ENCODE measurements at regions not wholly inside any gene's neighbourhood (a gene's known extent, or its start where the extent isn't known, plus 50 kb on each side); places are given as distances from the start of the nearest gene placed in this dataset.

GRCh38 chr17:69851736-69852135 is 223.3 kb upstream of the KCNJ16 start:
- no peak for DNase-seq (ENCODE audit: low read depth)

DNA sequence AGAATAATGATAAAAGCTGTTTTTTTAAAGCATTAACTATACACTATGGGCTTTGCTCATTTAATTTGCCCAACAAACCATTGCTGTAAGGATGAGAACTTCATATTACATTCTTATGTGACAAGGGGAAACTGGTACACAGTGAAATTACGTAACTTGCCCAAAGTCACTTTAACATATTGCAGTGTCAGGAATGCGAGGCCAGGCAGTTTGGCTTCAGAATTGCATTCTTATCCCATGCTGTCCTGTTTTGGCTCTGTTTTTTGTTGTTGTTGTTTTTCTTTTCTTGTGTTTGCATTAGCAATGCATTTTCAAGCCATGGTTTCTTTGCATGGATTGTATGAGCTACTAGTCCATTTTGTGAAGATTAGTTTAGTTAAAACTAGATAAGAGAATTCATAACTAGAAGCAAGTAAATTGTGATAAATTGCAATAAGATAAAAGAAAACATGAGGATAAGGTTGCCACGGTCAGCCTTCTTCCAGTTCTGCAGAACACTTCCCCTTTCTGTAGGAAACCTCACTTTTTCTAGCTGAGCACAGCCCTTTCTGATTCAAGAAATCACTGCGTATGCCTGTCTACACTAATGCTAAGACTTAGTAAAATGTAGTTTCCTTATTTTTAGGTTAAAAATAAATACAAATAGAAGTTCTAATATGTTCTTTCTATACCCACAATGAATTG is 221.3 kb upstream of the KCNJ16 start:
- no peak for DNase-seq (ENCODE audit: low read depth)

- no peak for DNase-seq (ENCODE audit: low read depth)
Observed at GRCh38 chr17:69854225-69854780, 220.7 kb upstream of the KCNJ16 start.

DNA sequence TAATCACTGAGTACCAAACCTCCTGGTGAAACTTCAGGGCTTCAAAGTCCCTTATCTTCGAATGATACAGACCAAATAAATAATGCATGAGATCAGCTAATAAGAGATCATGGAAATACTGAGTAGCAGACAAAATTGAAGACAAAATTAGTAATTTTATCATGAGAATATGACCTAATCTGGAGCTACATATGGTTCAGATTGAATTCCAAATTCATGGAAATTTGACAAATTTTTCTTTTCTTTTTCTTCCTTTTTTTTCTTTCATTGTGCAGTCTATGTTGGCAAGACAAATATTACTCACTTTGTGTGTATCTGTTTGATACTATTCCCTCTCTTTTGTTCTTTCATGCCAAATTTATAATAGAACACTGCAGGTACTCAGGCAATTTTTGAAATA is 218.1 kb upstream of the KCNJ16 start:
- no peak for DNase-seq (ENCODE audit: low read depth)

DNA sequence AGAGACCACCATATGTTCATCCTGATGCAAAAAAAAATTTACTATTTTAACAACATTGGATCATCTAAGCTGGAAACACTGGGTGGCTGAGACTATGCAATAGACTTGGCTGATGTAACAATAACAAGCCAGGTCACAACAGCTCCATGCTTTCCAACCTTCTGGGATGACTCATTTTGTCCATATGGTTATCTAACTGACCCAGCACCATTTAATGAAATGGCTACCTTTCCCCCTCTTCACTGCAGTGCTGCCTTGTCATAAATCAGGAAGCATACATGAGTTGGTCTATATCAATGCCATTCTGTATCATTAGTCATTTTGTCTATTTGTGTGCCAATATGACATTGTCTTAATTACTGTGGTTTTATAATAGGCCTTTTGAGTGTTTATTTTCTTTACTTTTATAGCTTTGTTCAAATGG is 217.6 kb upstream of the KCNJ16 start:
- peak; percentile 72 for DNase-seq (ENCODE audit: low read depth)

GRCh38 chr17:69858460-69858859 is 216.6 kb upstream of the KCNJ16 start:
- no peak for DNase-seq (ENCODE audit: low read depth)

- DNase-seq (ENCODE audit: low read depth): no peak
Observed at GRCh38 chr17:69860142-69860680, 214.8 kb upstream of the KCNJ16 start.

GRCh38 chr17:69864462-69864861 is 210.6 kb upstream of the KCNJ16 start:
- no peak for DNase-seq (ENCODE audit: low read depth)

DNA sequence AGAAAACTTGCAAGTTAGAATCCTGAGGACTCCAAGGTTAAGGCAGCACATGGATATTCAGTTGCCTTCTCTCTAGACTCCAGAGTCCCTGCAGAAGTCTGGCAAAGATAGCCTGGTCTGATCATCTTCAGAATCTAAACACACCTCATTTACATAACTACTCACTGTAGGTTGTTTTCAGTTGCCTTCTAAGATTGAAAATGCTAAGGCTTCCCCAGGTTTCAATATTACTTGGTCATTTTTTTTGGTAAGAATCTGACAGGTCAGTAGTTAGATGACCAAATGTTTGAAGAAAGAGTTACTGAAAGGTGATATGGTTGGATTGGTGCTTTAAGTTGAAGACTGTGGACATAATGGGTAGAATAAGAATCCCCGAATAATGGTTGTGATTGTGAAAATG is 205.4 kb upstream of the KCNJ16 start:
- DNase-seq (ENCODE audit: low read depth): no peak

GRCh38 chr17:69870091-69870530 is 204.9 kb upstream of the KCNJ16 start:
- DNase-seq (ENCODE audit: low read depth): no peak

GRCh38 chr17:69870751-69871199 is 204.2 kb upstream of the KCNJ16 start:
- no peak for DNase-seq (ENCODE audit: low read depth)

DNA sequence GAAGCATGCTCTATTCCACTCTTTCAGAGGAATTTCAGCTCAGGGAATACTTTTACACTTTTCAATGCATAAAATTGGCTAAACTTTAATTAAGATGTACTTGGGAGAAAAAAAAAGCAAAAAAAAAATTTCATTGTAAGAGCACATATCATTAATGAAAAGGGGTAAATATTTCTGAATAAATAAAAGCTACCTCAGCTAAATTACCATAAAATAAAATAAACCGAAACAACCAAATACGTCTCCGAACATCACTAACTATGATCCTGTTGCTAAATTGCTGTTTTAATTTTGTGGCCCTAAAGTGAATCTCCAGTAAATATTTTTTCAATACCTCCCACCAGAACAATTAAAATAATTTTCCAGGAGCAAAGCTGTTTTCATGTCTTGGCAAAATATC is 203.7 kb upstream of the KCNJ16 start:
- DNase-seq (ENCODE audit: low read depth): no peak

DNA sequence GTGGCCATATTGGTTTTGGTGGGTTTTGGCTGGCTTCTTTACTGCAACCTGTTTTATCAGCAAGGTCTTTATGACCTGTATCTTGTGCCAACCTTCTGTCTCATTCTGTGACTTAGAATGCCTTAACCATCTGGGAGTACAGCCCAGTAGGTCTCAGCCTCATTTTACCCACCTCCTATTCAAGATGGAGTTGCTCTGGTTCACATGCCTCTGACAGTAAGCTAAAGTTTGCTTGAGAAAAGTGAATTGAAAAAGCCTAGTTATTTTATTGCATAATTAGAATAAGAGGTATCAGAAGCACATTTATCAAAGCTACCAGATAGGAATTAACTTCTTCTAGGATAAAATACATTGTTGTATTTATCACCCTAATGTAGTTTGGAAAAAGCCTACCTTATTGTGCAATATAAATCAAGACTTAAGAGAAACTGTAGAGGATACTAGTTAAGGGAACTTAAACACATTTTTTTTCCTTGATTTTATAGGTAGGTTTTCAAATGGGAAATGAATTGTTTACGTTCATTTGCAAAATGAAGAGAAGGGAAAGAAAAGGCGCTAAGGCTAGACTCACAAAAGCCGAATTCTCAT is 202.3 kb upstream of the KCNJ16 start:
- DNase-seq (ENCODE audit: low read depth): no peak

GRCh38 chr17:69874175-69874670 is 200.8 kb upstream of the KCNJ16 start:
- DNase-seq (ENCODE audit: low read depth): peak; percentile 77

- DNase-seq (ENCODE audit: low read depth): no peak
Observed at GRCh38 chr17:69876757-69877156, 198.3 kb upstream of the KCNJ16 start.

DNA sequence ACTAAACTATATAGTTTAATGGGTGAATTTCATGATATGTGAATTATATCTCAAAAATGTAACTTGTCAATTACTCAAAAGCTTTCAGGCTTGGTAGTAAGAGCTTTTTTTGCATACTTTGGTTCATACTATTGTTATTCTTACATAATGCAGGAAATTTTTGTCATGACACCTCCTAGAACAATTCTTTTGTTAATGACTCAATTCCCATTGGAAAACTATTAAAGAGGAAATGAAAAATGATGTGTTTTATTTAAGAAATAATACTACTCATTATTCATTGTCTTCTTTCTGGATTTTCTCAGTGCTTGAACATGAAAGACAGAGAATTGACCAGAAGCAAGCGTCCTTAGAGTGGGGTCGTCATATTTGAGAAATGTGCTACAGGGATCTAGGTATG is 196.4 kb upstream of the KCNJ16 start:
- DNase-seq (ENCODE audit: low read depth): no peak

GRCh38 chr17:69879576-69879975 is 195.4 kb upstream of the KCNJ16 start:
- no peak for DNase-seq (ENCODE audit: low read depth)

- DNase-seq (ENCODE audit: low read depth): no peak
Observed at GRCh38 chr17:69880591-69881112, 194.4 kb upstream of the KCNJ16 start.

- DNase-seq (ENCODE audit: low read depth): no peak
Observed at GRCh38 chr17:69882281-69882680, 192.7 kb upstream of the KCNJ16 start.

DNA sequence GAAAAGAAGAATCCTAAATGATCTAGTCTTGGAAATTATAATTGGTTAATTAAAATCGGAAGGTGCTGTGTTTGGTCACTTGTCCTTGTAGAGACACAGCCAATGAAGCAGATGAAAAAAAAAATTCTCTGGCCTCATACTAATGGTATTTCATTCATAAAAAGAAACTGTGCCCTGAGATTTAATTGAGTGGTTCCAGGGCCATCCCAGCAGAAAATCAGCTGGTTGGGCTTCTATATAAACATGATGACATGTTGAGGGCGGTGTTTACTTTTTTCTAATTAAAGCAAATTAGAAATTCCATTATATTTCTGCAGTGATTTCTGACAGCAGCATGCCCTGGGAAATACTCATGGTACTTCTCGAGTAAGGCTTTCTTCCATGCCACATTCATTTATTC is 191.9 kb upstream of the KCNJ16 start:
- no peak for DNase-seq (ENCODE audit: low read depth)

GRCh38 chr17:69884356-69884755 is 190.7 kb upstream of the KCNJ16 start:
- peak; percentile 49 for DNase-seq (ENCODE audit: low read depth)

DNA sequence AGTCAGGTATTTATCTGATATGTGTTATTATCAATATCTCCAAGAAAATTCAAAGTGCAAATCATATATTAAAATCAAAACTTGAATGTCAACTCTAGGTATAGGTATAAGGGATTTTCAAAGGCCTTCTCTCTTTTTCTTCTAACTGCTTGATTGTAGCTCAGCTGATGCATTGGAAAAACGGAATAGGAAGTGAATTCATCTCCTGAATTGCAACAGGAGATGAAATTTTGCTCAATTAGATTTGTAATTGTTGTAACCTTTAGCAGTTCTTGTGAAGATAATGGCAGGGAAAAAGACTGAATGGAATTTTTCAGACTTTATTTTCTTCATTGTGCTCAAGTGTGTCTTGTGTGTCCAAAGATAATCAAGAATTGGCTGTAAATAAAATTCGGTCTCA is 190.2 kb upstream of the KCNJ16 start:
- no peak for DNase-seq (ENCODE audit: low read depth)

DNA sequence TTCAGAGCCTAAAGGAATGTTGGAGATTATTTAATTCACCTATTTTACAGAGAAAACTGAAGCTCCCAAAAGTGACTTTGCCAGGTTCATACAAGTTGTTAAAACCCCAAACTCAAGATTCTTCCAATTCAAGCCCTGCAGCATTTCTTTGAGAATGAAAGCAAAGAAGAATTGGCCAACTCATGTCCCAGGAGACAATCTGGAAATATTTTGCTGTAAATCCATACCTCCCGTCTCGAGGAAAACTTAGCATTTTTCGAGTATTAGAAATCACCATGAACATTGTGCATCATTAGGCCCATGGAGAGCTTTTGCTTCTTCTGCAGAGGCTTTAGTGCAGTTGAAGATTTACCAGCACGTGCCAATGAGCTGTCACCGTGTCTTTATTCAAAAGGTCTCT is 176.4 kb upstream of the KCNJ16 start:
- DNase-seq (ENCODE audit: low read depth): peak; percentile 78
